AML-193 (cell line): ENCODE measurements at regions not wholly inside any gene's neighbourhood (a gene's known extent, or its start where the extent isn't known, plus 50 kb on each side); places are given as distances from the start of the nearest gene placed in this dataset.

Experiments
- DNase-seq, 2 experiments: peaks; one replicate each; lab custom pipeline; 2025; lab: John Stamatoyannopoulos, UW

- DNase-seq = no peak
Measured at GRCh38 chr7:84617265-84618030, 422.9 kb upstream of the SEMA3A start.

- no peak for DNase-seq
Measured at GRCh38 chr7:84614821-84615501, 420.4 kb upstream of the SEMA3A start.

- no peak for DNase-seq
Measured at GRCh38 chr7:84612981-84613681, 418.5 kb upstream of the SEMA3A start.

GRCh38 chr7:84611391-84611790, 416.8 kb upstream of the SEMA3A start:
- DNase-seq = no peak

GRCh38 chr7:84610390-84610789, 415.8 kb upstream of the SEMA3A start:
- DNase-seq = no peak

- no peak for DNase-seq
Measured at GRCh38 chr7:84605301-84605700, 410.7 kb upstream of the SEMA3A start.

- DNase-seq = no peak
Measured at GRCh38 chr7:84603545-84603944, 409.0 kb upstream of the SEMA3A start.

GRCh38 chr7:84595026-84595425, 400.4 kb upstream of the SEMA3A start:
- no peak for DNase-seq

GRCh38 chr7:84591897-84592296, 397.3 kb upstream of the SEMA3A start:
- no peak for DNase-seq

GRCh38 chr7:84589012-84589411, 394.4 kb upstream of the SEMA3A start:
- no peak for DNase-seq

GRCh38 chr7:84583331-84583730, 388.7 kb upstream of the SEMA3A start:
- DNase-seq = no peak

GRCh38 chr7:84582747-84583146, 388.2 kb upstream of the SEMA3A start:
- DNase-seq = no peak

- no peak for DNase-seq
Measured at GRCh38 chr7:84578825-84579224, 384.2 kb upstream of the SEMA3A start.

- DNase-seq = no peak
Measured at GRCh38 chr7:84568781-84569180, 374.2 kb upstream of the SEMA3A start.

GRCh38 chr7:84565345-84566074, 370.9 kb upstream of the SEMA3A start:
- no peak for DNase-seq

GRCh38 chr7:84553711-84554110, 359.1 kb upstream of the SEMA3A start:
- DNase-seq = no peak

- DNase-seq = no peak
Measured at GRCh38 chr7:84549409-84549808, 354.8 kb upstream of the SEMA3A start.

GRCh38 chr7:84548366-84549365, 354.1 kb upstream of the SEMA3A start:
- no peak for DNase-seq

GRCh38 chr7:84547331-84547730, 352.7 kb upstream of the SEMA3A start:
- no peak for DNase-seq

- DNase-seq = no peak
Measured at GRCh38 chr7:84546403-84546802, 351.8 kb upstream of the SEMA3A start.

- no peak for DNase-seq
Measured at GRCh38 chr7:84538268-84538667, 343.7 kb upstream of the SEMA3A start.
